ENCODE measurements at regions not wholly inside any gene's neighbourhood (a gene's known extent, or its start where the extent isn't known, plus 50 kb on each side); places are given as distances from the start of the nearest gene placed in this dataset.

DNA sequence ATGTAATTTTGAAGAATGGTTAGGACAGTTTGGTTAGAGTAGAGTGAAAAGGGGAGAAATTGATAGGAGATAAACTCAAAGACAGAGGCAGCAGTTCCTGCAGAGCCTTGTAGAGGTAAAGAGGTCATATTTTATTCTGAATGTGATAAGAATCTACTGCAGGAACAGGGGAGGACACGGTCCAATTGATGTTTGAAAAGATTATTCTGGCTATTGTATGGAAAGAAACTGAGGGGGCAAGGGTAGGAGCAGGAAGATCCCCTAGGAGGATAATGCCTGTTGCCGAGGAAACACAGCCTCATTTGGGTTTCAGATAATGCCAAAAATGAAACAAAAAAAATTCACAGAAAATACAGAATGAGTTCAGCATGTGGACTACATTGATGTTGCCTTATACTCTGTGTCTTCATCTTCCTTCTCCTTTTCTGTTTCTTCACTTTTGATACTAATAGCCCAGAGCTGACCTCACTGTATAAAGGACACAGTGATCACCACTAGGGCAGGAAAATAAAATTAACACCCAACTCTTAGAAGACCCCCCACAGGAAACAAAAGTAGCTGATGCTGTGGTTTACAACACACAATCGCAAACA is 454.6 kb upstream of the UBE2E2 start:
- intact Hi-C loops (cut with micrococcal nuclease), result no loop called here
- Mint-ChIP-seq H3K4me1 (no peaks in the 10 kb centered on the region), H3K27me3 (peaks cover 0 to 9% (median 0%) of the 10 kb centered on the region in 5 donors), H3K27ac (no peak overlapping the region), H3K4me3 (no peak overlapping the region), H3K9me3 (peaks cover 0 to 15% (median 2%) of the 10 kb centered on the region in 11 donors), H3K36me3 (no peaks in the 10 kb centered on the region)
- no peaks in the 10 kb centered on the region for H3K4me1 ChIP-seq (ENCODE audit: control insufficient read depth in 2 of 2, insufficient read depth in 2 of 2, low read length in 2 of 2)
- no peaks in the 10 kb centered on the region for H3K27me3 ChIP-seq (ENCODE audit: control insufficient read depth in 2 of 2, insufficient read depth in 2 of 2, low read length in 2 of 2)
- no peak overlapping the region for H3K27ac ChIP-seq (ENCODE audit: low read depth, low read length)
- CTCF ChIA-PET, result no interaction called here
- no peaks in the 10 kb centered on the region for H3K36me3 ChIP-seq (ENCODE audit: control insufficient read depth in 2 of 3, insufficient read depth in 3 of 3, low read length in 3 of 3)
- POLR2A ChIA-PET, result no interaction called here
- DNase-seq, result no peak
- ATAC-seq, result no peak
- H3K4me3 ChIP-seq (ENCODE audit: low read length), result no peak overlapping the region
- H3K9me3 ChIP-seq (ENCODE audit: control insufficient read depth in 2 of 3, low read length in 3 of 3), result no peaks in the 10 kb centered on the region

DNA sequence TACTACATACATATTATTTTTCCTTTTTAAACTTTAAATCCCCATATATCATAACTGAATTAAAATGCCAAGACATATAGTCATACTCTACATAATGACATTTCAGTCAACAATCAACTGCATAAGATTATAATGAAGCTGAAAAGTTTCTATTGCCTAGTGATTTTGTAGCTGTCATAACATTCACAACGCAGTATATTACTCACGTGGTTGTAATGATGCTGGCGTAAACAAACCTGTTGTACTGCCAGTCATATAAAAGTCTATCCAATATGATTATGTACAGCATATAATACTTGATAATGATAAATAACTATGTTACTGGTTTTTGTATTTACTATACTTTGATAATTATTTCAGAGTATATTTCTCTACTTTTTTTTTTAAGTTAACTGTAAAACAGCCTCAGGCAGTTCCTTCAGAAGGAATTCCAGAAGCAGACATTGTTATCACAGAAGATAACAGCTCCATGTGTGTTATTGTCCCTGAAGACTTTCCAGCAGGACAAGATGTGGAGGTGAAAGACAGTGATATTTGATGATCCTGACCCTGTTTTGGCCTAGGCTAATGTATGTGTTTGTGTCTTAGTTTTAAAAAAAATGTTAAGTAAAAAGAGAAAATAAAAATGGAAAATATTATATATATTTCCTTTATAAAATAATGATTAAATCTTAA is 443.4 kb upstream of the UBE2E2 start:
- H3K4me3 ChIP-seq (ENCODE audit: low read length), result no peak overlapping the region
- H3K4me1 Mint-ChIP-seq, result no peaks in the 10 kb centered on the region
- intact Hi-C loops (cut with micrococcal nuclease), result no loop called here

DNA sequence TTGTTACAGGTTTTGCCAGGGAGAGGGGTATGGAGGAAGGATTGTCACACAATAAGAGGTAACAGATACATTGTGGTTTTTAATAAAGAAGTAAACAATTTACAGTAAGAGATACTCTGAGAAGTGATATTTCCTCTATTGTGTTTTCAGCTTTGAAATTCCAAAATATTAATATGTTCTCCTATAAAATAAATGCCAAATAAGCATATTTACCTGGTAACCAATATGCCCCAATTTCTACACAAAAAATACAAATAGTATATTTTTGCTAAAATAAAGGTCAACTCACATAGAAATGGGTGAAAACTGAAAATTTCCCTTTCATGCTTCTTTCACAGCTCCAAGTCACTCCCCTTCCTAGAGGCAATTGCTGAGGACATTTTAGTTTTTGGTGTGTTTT is 437.4 kb upstream of the UBE2E2 start:
- Mint-ChIP-seq H3K27ac (no peak overlapping the region), H3K4me1 (no peaks in the 10 kb centered on the region), H3K9me3 (peaks cover 0 to 16% (median 6%) of the 10 kb centered on the region in 11 donors), H3K4me3 (no peak overlapping the region), H3K36me3 (peaks cover 0 to 3% (median 0%) of the 10 kb centered on the region in 5 donors), H3K27me3 (peaks cover 0 to 4% (median 0%) of the 10 kb centered on the region in 5 donors)
- H3K4me3 ChIP-seq (ENCODE audit: low read length), result no peak overlapping the region
- H3K9me3 ChIP-seq (ENCODE audit: control insufficient read depth in 2 of 3, low read length in 3 of 3), result no peaks in the 10 kb centered on the region
- ATAC-seq (no peak), DNase-seq (no peak)
- H3K27me3 ChIP-seq (ENCODE audit: control insufficient read depth in 2 of 2, insufficient read depth in 2 of 2, low read length in 2 of 2), result no peaks in the 10 kb centered on the region
- ChIA-PET POLR2A (no interaction called here), CTCF (no interaction called here)
- intact Hi-C loops (cut with micrococcal nuclease), result no loop called here
- no peaks in the 10 kb centered on the region for H3K4me1 ChIP-seq (ENCODE audit: control insufficient read depth in 2 of 2, insufficient read depth in 2 of 2, low read length in 2 of 2)
- no peak overlapping the region for H3K27ac ChIP-seq (ENCODE audit: low read depth, low read length)
- H3K36me3 ChIP-seq (ENCODE audit: control insufficient read depth in 2 of 3, insufficient read depth in 3 of 3, low read length in 3 of 3), result no peaks in the 10 kb centered on the region

More for the DNA sequence above, 443.4 kb upstream of the UBE2E2 start:
- Histone ChIP-seq H3K27me3 (ENCODE audit: control insufficient read depth in 2 of 2, insufficient read depth in 2 of 2, low read length in 2 of 2) (no peaks in the 10 kb centered on the region), H3K9me3 (ENCODE audit: control insufficient read depth in 2 of 3, low read length in 3 of 3) (no peaks in the 10 kb centered on the region), H3K27ac (ENCODE audit: low read depth, low read length) (no peak overlapping the region), H3K36me3 (ENCODE audit: control insufficient read depth in 2 of 3, insufficient read depth in 3 of 3, low read length in 3 of 3) (no peaks in the 10 kb centered on the region), H3K4me1 (ENCODE audit: control insufficient read depth in 2 of 2, insufficient read depth in 2 of 2, low read length in 2 of 2) (no peaks in the 10 kb centered on the region)
- Mint-ChIP-seq H3K27ac (no peak overlapping the region), H3K27me3 (no peaks in the 10 kb centered on the region), H3K36me3 (no peaks in the 10 kb centered on the region), H3K9me3 (peaks cover 0 to 19% (median 6%) of the 10 kb centered on the region in 11 donors), H3K4me3 (no peak overlapping the region)
- CTCF ChIA-PET, result interaction anchor here (0.6 kb wide), 1 partner anchor 1829 kb away, joined by 3 read pairs; no protein-coding TSS in a partner anchor
- DNase-seq (no peak), ATAC-seq (no peak)
- POLR2A ChIA-PET, result no interaction called here

DNA sequence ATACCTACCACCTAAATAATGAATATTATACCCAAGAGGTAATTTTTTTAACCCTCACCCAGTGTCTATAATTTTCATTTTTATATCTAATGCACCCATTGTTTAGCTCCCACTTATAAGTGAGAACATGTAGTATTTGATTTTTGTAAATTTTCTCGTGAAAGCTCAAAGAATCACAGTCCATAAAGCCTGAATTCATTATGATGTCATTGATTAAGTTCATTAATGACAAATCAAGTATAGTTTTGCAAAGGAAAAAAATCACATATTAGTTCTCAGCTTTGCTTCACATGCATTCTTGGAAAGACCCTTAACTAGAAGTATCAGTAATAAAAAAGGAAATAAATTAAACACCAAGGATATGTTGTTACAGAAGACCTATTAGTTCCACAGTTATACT is 425.3 kb upstream of the UBE2E2 start:
- POLR2A ChIA-PET, result no interaction called here
- H3K4me1 ChIP-seq (ENCODE audit: control insufficient read depth in 2 of 2, insufficient read depth in 2 of 2, low read length in 2 of 2), result no peaks in the 10 kb centered on the region
- no peak for ATAC-seq
- no peak overlapping the region for H3K4me3 Mint-ChIP-seq
- H3K27ac Mint-ChIP-seq, result no peak overlapping the region
- CTCF ChIA-PET, result no interaction called here
- no peaks in the 10 kb centered on the region for H3K27me3 ChIP-seq (ENCODE audit: control insufficient read depth in 2 of 2, insufficient read depth in 2 of 2, low read length in 2 of 2)
- no peak for DNase-seq
- no peaks in the 10 kb centered on the region for H3K4me1 Mint-ChIP-seq
- H3K4me3 ChIP-seq (ENCODE audit: low read length), result no peak overlapping the region
- H3K9me3 Mint-ChIP-seq, result peaks cover 0 to 28% (median 4%) of the 10 kb centered on the region in 11 donors
- no peaks in the 10 kb centered on the region for H3K36me3 Mint-ChIP-seq
- H3K9me3 ChIP-seq (ENCODE audit: control insufficient read depth in 2 of 3, low read length in 3 of 3), result no peaks in the 10 kb centered on the region
- no peaks in the 10 kb centered on the region for H3K27me3 Mint-ChIP-seq
- intact Hi-C loops (cut with micrococcal nuclease), result no loop called here
- no peaks in the 10 kb centered on the region for H3K36me3 ChIP-seq (ENCODE audit: control insufficient read depth in 2 of 3, insufficient read depth in 3 of 3, low read length in 3 of 3)
- H3K27ac ChIP-seq (ENCODE audit: low read depth, low read length), result no peak overlapping the region

DNA sequence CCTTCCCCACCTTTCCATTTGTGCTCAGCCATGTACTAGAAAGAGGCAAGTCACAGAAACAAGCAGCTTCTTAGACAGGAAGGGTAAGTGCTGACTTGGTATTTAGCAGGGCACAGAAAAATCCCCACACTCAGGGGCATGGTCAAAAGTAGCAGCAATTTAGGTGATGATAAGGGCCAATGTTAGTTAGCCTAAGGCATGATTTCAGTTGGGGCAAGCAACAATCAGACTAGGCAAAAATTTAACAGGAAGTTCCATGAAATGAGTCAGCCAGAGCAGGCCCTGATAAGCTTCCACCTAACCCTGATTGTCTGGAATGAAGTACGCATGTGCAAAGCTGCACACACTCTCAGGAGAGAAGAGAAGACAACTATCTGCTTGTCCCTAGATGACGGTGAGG is 423.4 kb upstream of the UBE2E2 start:
- Mint-ChIP-seq H3K4me3 (no peak overlapping the region), H3K36me3 (peaks cover 0 to 6% (median 0%) of the 10 kb centered on the region in 5 donors), H3K27me3 (no peaks in the 10 kb centered on the region), H3K27ac (no peak overlapping the region), H3K9me3 (peaks cover 10 to 35% (median 16%) of the 10 kb centered on the region in 11 donors), H3K4me1 (no peaks in the 10 kb centered on the region)
- Histone ChIP-seq H3K27ac (ENCODE audit: low read depth, low read length) (no peak overlapping the region), H3K4me1 (ENCODE audit: control insufficient read depth in 2 of 2, insufficient read depth in 2 of 2, low read length in 2 of 2) (no peaks in the 10 kb centered on the region), H3K36me3 (ENCODE audit: control insufficient read depth in 2 of 3, insufficient read depth in 3 of 3, low read length in 3 of 3) (no peaks in the 10 kb centered on the region), H3K4me3 (ENCODE audit: low read length) (no peak overlapping the region), H3K27me3 (ENCODE audit: control insufficient read depth in 2 of 2, insufficient read depth in 2 of 2, low read length in 2 of 2) (no peaks in the 10 kb centered on the region), H3K9me3 (ENCODE audit: control insufficient read depth in 2 of 3, low read length in 3 of 3) (no peaks in the 10 kb centered on the region)
- ChIA-PET CTCF (no interaction called here), POLR2A (no interaction called here)
- ATAC-seq (no peak), DNase-seq (no peak)
- intact Hi-C loops (cut with micrococcal nuclease), result no loop called here

DNA sequence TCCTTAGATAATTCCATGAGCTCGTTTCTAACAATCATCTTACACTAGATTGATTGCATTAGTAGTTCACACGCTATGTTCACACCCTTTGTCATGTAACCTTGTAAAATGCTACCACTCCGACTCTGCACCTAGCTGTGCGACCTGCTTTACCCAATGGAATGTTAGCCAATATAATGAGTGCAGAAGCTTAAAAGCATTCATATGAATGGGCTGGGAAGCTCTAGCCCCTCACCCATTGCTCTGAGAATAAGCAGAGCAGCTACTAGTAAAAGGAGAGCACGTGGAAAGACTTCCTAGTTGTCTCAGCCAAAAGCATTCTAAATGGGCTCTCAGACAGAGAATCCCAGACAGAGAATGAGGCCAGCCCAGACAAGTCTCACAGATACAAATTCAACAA is 410.6 kb upstream of the UBE2E2 start:
- Histone ChIP-seq H3K4me3 (ENCODE audit: low read length) (no peak overlapping the region), H3K4me1 (ENCODE audit: control insufficient read depth in 2 of 2, insufficient read depth in 2 of 2, low read length in 2 of 2) (no peaks in the 10 kb centered on the region), H3K9me3 (ENCODE audit: control insufficient read depth in 2 of 3, low read length in 3 of 3) (no peaks in the 10 kb centered on the region), H3K27me3 (ENCODE audit: control insufficient read depth in 2 of 2, insufficient read depth in 2 of 2, low read length in 2 of 2) (no peaks in the 10 kb centered on the region), H3K36me3 (ENCODE audit: control insufficient read depth in 2 of 3, insufficient read depth in 3 of 3, low read length in 3 of 3) (no peaks in the 10 kb centered on the region), H3K27ac (ENCODE audit: low read depth, low read length) (no peak overlapping the region)
- ChIA-PET CTCF (no interaction called here), POLR2A (no interaction called here)
- Mint-ChIP-seq H3K9me3 (peaks cover 0 to 10% (median 4%) of the 10 kb centered on the region in 11 donors), H3K4me3 (no peak overlapping the region), H3K27ac (no peak overlapping the region), H3K4me1 (no peaks in the 10 kb centered on the region), H3K27me3 (no peaks in the 10 kb centered on the region), H3K36me3 (no peaks in the 10 kb centered on the region)
- DNase-seq (no peak), ATAC-seq (no peak)
- intact Hi-C loops (cut with micrococcal nuclease), result no loop called here

DNA sequence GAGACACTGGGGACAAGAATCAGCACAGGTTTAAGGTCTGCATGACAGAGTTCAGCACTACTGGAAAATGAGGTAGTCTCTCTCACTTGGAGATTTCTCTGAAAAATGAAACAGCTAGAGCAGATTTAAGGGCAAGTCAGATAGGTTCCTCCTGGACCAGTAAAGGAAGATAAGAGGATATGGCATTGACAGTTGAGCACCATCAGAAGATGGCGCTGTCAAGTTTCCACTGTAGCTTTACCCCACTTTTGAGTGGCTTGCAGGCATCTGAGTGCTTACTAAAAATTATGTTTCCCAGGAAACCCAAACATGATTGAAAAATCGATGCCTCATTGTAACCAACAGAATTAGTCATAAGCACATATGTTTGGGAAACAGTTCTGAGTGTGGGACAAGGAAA is 407.2 kb upstream of the UBE2E2 start:
- H3K27ac ChIP-seq (ENCODE audit: low read depth, low read length), result no peak overlapping the region
- no peaks in the 10 kb centered on the region for H3K27me3 Mint-ChIP-seq
- no peaks in the 10 kb centered on the region for H3K36me3 ChIP-seq (ENCODE audit: control insufficient read depth in 2 of 3, insufficient read depth in 3 of 3, low read length in 3 of 3)
- no peak overlapping the region for H3K27ac Mint-ChIP-seq
- ChIA-PET CTCF (no interaction called here), POLR2A (no interaction called here)
- no peak overlapping the region for H3K4me3 Mint-ChIP-seq
- H3K36me3 Mint-ChIP-seq, result no peaks in the 10 kb centered on the region
- no peaks in the 10 kb centered on the region for H3K9me3 ChIP-seq (ENCODE audit: control insufficient read depth in 2 of 3, low read length in 3 of 3)
- ATAC-seq, result no peak
- DNase-seq, result no peak
- no peak overlapping the region for H3K4me3 ChIP-seq (ENCODE audit: low read length)
- no peaks in the 10 kb centered on the region for H3K27me3 ChIP-seq (ENCODE audit: control insufficient read depth in 2 of 2, insufficient read depth in 2 of 2, low read length in 2 of 2)
- peaks cover 0 to 7% (median 0%) of the 10 kb centered on the region in 11 donors for H3K9me3 Mint-ChIP-seq
- no peaks in the 10 kb centered on the region for H3K4me1 Mint-ChIP-seq
- intact Hi-C loops (cut with micrococcal nuclease), result no loop called here
- H3K4me1 ChIP-seq (ENCODE audit: control insufficient read depth in 2 of 2, insufficient read depth in 2 of 2, low read length in 2 of 2), result no peaks in the 10 kb centered on the region

Measured in naive thymus-derived CD4-positive, alpha-beta T cell (primary cell).